GM19239 (cell line): ENCODE measurements at regions not wholly inside any gene's neighbourhood (a gene's known extent, or its start where the extent isn't known, plus 50 kb on each side); places are given as distances from the start of the nearest gene placed in this dataset.

ENCODE experiments used
- DNase-seq: peaks from one replicate; pipeline ENCODE4 v3.0.0; 2011; ENCODE audit warnings: low spot score; ENCODE audit not compliant: insufficient read length
- FAIRE-seq: peaks from 2 replicates; lab custom pipeline; 2011; peaks lifted over from hg19 to GRCh38; lab: Jason Lieb, UNC

DNA sequence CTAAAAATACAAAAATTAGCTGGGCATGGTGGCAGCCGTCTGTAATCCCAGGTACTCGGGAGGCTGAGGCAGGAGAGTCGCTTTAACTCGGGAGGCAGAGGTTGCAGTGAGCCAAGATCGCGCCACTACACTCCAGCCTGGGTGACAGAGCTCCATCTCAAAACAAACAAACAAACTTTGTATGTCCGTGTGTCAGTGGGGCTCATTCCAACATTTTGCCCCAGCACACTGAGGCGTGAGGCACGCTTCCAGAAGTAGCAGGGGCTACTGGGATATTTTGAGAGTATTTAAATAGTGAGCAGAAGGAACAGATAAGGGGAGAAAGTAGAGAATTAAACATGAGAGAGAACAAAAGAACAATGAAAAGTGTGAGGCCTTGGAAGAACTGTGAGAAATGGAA is 83.3 kb upstream of the TANK start:
- no peak for DNase-seq
- FAIRE-seq: no peak

DNA sequence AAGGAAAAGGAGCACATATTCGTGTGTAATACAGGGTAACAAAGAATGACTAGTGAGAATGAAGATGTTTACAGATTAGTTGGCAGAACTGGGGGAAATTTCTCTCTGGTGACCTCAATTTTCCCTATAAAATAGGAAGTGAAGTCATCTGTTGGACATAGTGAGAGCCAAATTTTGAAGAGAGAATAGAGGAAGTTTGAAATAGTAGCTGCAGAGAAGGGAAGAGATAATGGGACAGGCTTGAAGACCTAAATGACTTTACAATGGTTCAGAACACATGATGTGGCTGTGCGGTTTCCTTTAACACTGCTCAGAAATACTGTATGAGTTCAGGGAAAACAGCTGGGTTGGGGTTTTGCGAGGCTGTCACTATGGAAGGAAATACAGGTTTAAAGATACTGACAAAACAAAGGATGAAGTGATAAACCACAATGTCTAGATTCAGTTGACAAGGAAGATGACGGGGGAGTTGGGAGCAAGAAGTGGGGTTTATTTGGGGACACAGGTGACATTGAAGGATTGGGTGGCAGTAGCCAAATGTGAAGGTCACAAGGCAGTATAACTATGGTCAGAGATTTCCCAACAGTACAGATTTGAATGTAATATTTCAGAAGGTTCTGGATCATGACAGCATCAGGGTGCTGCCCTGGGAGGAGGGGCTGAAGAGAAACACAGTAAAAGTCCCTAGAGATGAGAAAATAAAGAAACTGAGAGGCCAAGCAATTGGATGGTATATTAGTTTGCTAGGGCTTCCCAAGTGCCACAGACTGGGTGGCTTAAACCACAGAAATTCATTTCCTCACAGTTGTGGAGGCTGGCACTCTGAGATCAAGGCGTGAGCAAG is 82.6 kb upstream of the TANK start:
- peak; percentile 93 for FAIRE-seq
- DNase-seq: no peak

DNA sequence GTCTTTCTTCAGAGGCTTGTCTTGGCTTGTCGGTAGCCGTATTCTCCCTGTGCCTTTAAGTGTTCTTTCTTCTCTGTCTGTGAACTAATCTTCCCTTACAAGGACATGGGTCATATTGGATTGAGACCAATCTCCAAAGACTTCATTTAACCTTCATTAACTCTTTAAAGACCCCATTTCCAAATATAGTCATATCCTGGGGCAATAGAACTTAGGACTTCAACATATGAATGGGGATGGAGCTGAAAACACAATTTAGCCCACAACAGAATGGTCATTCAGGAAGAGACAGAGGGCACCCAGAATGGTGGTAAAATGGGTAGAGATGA is 82.1 kb upstream of the TANK start:
- no peak for FAIRE-seq
- DNase-seq: no peak

DNA sequence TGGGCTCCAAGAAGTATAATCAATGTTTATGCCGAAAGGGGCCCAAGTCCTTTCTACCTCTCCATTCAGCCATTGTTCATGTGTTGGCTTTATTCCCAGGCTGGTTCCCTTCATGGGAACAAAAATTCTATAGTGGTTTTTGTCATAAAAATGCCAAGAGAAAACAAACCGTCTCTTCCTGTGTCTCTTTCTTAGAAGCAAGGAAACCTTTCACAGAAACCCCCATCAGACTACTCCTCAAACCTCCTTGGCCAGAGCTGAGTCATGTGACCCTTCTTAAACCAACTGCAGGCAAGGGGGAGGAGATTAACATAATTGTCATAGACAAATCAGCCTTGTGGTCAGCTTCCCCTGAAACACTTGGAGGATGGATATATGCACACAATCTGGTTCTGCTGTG is 75.1 kb upstream of the TANK start:
- FAIRE-seq (no peak), DNase-seq (no peak)

DNA sequence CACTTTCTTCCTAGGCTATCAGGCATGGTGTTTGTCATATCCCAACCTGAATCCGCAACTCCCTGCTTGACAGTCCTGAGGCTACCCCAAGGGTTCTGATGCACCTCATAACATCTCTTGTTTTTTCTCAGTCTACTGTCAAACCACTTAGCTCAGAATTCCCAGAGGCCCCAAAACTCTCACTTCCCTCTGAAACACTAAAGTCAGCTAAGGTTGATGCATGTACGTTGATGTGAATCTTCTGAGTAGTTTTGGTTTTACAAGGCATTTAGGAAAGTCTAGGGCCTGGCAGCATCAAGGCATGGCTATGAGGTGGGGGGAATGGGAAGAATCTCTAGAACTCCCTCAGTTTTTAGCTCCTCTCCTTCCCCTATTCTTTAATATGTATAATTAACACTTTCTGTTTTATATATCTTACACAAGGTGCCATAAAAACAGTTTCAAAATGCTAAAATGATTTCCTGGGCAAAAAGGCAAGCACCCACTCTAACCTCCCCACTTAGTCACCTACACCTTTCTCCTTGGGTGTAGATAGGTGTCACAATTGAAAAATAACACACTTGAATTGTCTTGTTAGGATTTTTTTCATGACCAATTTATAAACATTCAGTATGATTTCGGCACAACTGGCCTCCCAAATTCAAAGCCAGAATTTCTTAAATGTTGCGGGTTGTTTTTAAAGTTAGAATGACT is 71.4 kb upstream of the TANK start:
- DNase-seq: no peak
- FAIRE-seq: peak; percentile 97

DNA sequence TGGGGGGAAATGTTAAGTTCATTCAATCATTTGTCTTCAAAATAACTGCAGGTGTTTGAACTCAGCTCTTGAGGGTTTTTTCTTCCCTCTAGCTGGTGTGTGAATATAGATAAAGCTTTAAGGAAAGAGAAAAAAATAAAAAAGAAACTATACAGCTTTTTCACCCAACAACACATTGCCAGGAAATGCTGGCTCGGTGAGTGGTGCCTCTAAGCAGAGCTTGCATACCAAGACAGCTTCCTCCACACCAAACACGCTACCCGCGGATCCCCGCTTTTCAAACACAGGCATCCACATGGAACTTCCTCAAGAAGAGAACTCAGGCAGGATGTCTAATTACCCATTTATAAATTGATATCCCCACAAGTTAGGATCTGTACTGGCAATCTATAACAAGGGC is 69.8 kb upstream of the TANK start:
- DNase-seq (no peak), FAIRE-seq (no peak)

DNA sequence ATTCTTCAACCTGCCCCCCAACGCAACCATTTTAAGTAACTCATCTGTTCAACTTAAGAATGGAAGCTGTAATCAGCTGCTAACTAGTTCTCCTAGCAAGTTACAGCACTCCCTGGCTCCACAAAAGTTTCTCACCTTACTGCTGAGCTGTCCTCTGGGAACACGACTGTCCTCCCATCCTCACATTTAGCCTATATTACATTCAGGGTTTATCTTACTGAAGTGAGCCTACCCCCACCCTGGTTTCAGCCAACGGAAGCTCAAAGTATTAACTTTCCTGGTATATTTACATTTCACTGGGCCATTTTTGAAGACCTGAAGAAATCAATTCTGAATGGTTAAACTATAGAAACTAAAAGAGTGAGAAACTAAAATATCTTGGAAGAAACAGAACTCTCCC is 64.9 kb upstream of the TANK start:
- FAIRE-seq (peak; percentile 64), DNase-seq (no peak)

DNA sequence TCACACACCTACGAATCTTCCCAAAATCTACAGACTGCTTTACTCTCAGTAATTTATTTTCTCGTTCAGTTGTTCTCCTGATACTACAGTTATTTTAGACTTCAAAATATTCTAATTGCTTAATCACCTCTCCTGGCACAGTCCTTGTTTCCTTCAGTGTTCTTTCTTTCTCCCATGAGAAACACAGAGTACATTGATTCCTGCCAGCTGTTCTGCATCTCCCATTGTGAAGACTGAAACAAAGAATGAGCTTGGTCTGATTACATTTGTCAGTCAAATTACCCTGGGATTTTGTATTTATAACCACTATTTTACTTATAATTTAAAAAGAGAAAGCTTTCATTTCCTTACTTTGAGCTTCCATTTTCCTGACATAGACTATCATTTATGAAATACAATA is 63.9 kb upstream of the TANK start:
- DNase-seq: no peak
- FAIRE-seq: peak; percentile 33

DNA sequence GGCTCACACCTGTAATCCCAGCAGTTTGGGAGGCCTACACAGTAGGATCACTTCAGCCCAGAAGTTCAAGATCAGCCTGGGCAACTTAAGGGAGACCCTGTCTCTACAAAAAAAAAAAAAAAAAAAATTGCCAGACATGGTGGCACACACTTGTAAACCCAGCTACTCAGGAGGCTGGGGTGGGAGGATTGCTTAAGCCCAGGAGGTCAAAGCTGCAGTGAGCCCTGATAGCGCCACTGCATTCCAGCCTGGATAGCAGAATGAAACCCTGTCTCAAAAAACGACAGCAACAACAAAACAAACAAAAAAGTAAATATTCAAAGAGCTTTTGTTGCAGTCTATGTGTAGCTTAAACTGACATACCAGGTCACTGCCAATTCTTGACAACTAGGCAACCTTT is 63.1 kb upstream of the TANK start:
- FAIRE-seq (peak; percentile 8), DNase-seq (no peak)

DNA sequence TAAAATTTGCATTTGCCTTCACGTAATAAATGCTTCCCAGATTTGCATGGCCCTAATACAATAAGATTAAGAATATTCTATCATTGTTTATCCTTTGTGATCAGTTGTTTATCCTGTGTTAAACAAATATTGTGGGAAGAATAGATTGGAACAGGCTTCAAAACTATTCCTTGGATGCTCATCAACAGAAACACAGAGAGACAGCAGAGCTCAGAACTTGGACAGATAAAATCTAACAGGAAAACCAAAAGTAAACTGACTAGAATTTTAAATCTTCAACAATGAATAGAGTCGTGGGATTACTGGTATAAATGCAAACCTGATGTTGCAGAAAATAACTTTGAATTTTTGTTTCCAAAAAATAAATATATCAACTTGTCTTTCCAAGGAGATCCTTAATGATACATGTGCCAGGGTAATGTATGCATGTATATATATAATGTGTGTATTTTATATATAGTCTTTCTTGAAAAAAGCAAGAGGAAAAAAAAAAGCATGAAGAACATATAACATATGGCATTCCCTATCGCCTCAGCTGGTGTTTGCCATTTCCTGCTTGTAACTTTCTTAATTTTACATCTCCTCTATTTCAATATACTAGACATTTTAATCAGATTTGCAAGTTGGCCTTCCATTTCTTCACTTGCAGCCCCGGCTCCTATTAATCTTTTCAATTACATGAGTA is 59.9 kb upstream of the TANK start:
- DNase-seq: no peak
- no peak for FAIRE-seq

DNA sequence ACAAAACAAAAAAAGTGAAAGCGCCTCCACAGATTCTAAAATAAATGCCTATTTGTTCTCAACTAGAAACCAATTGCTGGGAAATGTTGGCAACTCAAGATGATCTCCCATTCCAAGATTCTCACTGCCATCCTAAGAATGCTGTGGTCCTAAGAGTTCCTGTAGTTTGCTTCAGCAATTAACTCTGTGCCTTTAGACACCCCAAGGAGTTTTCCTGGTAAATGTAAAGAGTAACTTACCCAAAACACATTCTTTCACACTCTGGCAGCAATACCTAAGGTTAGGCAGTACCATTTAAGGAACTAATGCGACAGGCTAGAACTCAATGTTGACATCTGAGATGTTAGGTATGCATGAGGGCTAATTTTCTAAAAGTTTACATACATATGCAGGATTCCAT is 58.8 kb upstream of the TANK start:
- FAIRE-seq (no peak), DNase-seq (no peak)

DNA sequence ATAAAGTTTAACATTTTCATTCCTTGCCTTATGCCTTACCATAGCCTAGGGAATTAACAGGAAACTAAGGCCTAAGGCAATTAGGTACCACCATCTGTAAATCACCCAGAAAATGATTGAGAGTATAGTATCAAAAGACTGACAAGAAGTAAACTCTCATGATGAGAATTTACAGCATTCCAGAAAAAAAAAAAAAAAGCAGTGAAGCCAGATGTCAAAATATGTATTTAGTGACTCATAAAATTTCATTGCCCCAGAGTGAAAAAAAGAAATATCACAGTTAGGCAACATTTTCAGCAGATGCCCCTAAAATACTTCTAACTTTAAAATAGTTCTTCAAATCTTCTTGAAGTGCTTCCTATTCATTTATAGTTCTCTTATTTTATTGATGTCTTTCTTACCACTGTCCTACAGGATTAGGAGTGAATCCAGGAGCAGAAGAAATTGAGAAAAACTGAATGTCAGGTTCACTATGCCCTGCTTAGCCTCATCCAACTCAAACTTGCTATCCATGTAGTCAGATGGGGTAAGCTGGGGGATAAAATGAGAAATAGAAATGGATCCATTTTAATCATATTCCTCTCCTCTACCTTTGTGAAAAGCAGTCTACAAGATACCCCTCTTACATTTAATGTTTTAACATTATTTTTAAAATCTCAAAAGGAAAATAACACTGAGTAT is 57.3 kb upstream of the TANK start:
- DNase-seq: no peak
- no peak for FAIRE-seq

DNA sequence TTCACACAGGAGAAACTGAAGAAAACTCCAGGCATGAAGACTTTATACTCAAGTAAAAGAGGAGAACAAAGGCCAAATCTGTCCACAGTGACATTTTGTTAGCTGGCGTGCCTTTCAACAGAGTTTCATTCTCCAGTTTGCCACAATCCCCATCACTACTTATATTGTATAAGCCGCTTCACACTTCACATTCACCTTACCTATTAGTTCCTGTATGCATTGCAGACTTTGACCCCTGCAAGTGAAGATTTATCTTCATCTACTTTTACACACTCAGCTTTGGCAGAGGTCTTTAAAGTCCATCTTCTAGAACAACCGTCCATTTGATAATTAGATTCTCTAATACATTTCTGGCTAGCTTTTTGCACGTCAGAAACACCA is 56.8 kb upstream of the TANK start:
- DNase-seq (no peak), FAIRE-seq (peak; percentile 91)

DNA sequence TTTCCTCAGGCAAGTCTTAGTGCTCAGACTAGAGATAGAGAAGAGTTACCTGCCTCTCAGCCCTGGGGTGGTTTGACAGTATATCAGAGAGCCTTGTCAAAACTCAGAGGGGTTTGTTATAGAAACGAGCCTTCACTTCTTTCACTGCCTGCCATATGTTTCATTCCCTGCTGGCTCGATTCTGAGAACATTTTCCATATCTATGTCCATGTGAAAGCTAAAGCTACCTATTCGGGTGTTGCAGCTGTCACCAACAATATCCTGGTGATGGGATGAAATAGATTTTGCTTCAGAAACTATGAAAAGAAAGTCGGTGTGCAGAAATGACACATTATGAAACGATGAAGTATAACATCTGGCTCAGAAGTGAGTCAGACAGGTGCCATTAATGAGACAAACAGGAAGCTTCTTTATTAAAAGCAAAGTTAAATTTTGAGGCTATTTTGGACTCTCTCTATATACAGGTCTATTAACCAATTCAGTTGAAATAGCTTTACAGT is 56.1 kb upstream of the TANK start:
- FAIRE-seq (peak; percentile 100), DNase-seq (no peak)

DNA sequence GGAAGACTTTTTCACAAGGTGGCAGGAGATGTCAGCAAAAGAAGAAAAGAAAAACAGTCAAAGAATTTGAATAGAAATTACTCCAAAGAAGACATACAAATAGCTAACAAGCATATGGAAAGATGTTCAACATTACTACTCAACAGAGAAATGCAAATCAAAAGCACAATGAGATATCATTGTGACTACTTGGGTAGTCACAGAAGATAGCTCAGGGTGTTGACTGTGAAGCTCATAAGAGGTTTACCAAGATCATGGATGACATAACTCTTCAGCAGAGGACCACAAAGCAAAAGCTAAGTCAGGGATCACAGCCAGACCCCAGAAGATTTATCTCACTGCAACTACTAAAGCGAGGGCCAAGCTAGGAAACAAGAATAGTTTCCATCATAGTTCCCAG is 53.0 kb upstream of the TANK start:
- DNase-seq (no peak), FAIRE-seq (no peak)
